ENCODE measurements at regions not wholly inside any gene's neighbourhood (a gene's known extent, or its start where the extent isn't known, plus 50 kb on each side); places are given as distances from the start of the nearest gene placed in this dataset.

DNA sequence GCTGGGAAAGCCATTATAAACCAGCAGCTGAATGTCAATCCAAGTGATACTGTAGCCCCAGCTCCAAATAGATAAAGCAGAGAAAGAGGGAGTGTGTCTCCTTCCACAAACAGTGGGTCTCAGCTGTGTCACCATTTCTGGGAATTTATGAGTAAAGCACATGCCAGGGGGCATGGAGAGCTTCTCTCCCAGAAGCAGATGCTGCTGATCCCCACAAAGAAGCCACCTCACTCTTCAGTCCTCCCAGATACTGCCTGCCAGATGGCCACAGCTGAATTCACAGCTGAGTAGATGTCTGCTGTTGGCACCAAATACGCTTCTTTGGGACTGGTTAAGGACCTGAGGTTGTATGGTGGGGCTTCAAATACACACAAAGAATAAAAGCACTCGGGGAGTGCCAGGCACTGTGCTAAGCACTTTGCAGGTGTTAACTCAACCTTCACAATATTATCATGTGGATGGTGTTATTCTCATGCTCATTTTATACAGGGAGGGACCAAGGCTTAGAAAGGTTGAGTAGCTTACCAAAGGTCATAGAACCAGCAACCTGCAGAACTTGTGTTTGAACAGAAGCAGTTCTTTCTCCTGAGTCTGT is 298.3 kb downstream of the CDH11 start:
- DNase-seq: peak; percentile 86 to 95

DNA sequence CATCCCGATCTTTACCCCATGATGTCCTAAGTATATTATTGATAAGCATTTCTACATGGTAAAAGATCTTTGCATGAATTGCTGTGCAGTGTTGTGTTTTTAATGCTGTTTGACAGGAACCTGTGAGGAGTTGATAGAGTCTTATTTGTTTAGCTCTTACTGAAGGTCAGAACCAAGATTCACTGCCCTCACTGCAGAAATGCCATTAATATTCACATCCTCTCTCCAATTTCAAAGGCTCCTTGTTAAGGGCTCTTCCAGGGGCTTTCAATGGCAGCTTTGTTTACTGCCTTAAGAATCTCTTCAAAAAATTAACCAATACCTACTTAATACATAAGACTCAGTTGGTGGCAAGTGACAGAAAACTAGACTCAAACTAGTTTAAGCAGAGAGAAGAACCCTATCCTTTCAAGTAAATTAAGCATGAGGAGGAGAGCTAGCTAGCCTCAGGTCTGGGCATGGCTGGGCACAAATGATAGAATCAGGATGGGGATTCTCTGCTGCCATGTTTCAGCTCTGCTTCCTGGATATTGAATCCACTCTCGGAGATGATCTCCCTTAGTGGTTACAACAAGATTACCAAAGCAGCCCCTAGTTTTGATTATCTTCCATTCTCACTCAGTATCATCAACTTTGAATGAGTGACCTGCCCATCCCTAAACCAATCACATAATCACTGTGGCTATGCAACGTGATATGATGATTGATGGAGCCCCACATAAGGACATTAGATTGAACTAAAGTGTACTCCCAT is 311.8 kb downstream of the CDH11 start:
- peak in 1 of 2 experiments; percentile 41 for DNase-seq

DNA sequence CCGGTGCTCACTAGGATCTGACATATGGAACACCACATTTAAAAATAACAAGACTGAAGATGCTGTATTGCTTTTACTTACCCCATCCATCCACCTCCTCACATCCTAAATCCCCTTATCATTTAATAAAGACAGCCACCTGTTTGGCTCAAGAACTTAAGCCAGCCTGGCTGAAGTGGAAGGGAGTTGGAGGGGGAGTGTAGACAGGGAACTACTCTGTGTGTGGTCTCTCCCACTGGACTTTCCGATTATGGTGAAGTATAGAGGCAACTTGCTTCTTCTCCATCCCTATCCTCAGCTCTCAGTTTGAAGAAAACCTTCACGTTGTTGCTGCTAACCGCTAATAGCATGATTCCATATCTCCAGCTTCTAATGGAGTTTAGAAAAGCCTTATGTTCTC is 313.4 kb downstream of the CDH11 start:
- peak; percentile 82 to 94 for DNase-seq

DNA sequence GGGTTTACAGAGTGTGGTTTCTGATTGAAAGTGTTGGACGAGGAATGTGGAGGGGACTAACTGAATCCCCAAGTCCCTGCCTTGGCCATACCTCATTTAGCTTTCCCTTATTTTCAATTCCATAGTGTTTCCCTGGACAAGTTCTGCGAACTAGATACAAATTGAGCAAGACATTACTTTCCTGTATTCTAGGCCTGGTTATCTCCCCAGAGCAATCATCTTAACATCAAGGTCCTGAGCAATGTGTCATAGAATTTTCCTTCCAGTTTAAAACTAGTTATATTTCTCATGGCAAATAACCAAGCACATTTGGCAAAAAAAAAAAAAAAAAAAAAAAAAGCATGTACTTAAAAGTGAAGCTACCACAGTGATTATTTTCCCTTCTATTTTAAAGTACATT is 330.1 kb downstream of the CDH11 start:
- no peak for DNase-seq

DNA sequence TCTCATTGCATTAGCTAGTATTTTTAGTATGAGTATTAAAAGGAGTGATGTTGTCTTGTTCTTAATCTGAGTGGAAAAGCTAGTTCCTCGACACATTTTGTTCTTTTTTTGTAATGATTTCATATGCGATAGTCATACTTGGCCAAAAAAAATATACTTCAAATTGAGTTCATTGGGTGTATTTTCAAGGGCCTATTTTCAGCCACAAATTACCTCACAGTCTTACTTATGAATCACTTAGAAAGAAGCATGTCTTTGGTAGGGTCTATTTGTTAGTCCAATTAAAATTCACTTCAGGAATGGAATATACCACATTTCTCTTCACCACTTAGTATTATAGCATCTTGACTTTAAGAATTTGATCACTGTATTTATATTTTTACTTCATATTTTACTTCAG is 337.2 kb downstream of the CDH11 start:
- DNase-seq: no peak

DNA sequence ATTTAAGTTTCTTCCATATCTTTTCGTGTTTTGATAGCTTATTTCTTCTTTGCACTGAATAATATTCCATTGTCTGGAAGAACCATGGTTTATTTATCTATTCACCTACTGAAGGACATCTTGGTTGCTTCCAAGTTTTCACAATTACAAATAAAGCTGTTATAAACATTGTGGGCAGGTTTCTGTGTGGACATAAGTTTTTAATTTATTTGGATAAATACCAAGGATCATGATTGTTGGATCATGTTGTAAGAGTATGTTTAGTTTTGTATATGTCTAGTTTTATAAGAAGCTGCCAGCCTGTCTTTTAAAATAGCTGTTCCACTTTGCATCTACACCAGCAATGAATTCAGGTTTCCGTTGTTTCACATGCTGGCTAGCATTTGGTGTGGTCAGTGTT is 339.4 kb downstream of the CDH11 start:
- no peak for DNase-seq

DNA sequence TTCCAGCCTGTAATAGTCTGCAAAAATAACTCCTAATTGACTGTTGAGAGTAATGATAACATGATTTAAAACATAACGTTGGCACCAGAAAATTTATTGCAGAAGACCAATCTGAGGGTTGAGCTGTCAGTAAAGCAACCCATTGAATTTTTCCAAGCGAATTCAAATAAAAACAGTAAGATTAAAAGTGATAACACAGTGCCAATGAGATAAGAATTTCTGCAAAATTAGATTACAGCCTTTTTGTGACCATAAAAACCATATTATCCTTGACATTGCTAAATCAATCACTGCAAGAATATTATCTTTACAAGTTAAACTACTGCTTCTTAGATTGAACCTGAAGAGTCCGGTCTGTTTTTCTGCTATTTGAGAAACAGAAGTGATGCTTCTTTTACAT is 341.4 kb downstream of the CDH11 start:
- DNase-seq: no peak

DNA sequence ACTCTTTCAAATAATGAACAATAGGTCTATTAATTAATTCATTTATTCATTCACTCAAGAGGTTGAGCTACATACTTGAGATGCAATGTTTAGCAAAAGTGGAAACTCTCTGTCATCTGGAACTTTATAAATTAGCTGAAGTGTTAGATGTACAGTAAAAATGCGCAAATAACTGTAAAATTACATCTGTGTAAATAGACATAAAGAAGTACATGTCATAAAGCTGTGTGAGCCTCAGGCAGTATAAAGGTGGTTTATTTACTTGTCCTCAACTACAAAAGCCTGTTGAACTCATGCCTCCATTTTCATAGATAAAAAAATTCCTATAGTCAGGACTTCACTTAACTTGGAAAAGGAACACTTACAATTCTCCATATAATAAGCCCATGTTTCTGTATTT is 343.1 kb downstream of the CDH11 start:
- no peak for DNase-seq

DNA sequence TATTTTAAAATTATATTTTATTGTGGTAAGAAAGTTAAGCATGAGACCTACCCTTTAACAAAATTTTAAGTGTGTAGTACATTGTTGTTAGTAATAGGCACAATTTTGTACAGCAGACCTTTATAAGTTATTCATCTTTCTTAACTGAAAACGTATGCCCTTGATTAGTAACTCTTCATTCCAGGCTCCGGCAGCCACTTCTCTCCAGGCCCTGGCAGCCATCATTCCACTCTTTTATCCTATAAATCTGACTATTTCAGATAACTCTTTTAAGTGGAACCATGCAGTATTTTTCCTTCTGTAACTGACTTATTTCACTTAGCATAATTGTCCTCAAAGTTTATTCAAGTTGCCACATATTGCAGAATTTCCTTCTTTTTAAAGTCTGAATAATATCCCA is 348.2 kb downstream of the CDH11 start:
- no peak for DNase-seq

DNA sequence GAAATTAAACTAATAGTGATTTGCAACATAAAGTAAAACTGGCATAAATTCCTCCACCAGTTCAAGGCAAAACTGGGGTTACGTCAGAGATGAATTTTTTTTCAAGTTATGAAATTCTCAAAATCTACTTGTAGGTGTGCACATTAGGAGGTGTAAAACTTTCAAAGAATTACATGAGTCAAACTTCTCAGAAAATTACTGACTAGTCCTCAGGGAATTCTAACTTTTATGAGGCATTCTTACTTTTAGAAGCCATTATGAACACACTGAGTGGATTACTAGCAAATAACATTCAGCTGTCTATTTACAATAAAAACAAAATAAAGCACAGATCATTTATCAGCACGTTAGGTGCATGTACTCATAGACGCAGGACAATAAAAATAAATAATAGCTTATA is 348.7 kb downstream of the CDH11 start:
- no peak for DNase-seq

DNA sequence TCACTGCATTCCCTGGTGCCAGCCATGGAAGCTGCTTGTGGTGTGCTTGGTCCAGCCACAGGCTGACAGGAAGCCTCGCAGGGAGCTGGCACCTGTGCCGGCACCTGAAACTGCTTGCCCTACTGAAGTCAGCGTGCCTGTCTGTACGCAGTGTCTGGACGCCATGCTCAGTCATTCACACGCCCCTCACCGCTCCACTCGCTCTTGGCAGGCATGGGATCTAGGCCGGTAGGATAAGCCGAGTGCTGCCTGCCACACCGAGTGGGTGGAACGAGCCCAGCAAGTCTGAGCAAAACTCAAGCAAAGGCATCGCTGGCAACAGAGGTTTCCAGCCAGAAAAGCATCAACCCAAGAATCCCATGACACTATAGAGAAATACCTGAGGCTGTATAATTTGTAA is 350.6 kb downstream of the CDH11 start:
- DNase-seq: no peak

DNA sequence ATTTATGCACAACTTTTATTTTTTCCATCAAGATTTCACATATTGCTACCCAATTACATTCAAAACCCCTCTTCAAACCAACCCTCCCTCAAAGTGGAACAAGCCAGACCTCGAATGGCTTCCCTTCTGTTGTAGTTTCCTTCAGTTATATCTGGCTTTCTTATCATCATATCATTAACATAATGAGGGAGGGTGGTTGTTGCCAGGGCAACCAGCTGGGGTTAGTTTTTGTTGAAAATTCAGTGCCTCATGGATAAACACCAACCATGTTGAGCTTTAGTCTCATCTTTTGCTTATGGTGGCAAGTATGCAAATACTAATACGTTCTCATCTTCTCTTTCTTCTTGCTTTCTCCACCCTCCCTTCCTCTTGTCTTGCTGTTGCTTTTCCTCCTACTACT is 359.7 kb downstream of the CDH11 start:
- DNase-seq: no peak

DNA sequence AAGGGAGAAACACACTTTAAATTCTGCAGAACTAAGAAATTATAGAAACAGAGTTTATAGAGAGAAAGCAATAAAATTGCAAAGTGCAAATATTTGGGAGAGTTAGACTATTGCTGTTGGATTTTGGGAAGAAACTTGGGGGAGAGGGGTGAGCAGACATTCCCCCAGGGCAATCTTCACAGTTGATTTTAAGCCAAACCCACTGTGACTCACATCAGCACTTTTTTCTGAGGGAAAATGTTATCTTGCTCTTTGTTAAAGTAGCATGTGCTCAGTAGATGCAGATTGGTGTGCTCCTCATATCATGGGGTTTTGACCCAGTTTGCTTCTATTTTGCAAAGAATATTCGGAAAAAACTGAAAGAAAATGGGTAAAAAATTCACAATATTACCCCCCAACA is 367.6 kb downstream of the CDH11 start:
- no peak for DNase-seq

DNA sequence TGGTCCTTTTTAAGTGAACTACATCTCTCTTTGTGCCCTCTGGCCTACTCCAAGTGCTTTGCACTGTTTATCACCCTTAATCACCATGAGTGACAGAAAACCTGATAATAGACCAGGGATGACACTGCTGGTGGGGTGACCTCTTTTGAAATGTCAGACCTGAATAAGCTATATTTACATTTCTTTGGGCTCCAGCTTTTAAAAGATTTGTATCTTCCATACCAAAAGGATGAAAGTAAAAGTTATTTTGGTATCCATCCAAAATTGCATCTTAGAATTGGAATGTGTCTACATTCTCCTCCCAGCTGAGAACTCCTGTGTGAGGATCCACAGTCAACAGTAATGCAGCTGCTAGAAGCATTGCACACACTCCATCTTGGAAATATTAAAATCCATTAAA is 370.0 kb downstream of the CDH11 start:
- DNase-seq: no peak

DNA sequence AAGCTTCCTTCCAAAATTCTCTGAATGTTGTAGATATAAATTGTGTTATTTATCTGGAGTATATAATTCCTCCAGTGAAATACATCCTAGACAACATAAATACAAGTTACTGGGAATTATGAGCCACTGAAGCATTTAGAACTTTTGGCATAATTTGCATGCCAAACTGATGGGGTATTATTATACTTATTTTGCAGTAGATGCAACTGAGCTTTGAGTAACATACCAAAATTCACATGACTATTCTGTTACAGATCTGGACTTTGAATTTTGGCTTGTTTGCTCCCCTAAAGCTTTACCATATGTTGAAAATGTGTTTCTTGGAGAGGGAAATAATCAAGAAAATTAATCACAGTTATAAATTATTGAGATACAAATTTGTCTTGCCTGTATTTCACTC is 372.5 kb downstream of the CDH11 start:
- no peak for DNase-seq

DNA sequence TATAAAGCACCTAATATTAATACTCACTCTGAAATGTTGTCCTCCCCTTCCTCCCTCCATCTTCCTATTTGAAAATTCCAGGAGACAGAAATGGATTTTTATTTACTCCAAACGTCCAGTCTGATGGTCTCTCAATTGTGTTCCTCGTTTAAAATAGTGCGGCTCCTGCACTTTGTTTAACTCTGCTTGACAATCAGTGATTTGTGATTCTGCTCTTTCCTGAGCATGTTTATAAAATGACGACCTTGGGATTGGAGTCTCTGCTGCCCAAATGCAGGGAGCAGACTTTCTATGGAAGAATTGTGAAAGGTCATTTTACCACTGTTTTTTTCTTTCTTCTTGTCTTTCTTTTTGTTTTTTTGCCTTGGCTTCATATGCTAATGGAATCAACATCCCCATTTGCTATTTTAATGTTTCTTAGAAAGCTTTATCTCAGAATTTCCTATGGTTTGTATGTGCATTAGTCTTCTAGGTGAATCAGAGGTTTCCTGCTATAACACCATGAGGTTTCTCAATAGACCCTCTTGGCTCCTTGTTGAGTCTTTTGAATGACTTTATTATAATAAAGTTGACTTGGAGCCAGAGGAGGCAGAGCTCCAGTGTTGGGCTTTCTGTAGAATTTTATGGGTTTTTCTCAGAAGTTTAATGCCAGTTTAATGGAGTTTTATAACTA is 376.5 kb downstream of the CDH11 start:
- DNase-seq: no peak

DNA sequence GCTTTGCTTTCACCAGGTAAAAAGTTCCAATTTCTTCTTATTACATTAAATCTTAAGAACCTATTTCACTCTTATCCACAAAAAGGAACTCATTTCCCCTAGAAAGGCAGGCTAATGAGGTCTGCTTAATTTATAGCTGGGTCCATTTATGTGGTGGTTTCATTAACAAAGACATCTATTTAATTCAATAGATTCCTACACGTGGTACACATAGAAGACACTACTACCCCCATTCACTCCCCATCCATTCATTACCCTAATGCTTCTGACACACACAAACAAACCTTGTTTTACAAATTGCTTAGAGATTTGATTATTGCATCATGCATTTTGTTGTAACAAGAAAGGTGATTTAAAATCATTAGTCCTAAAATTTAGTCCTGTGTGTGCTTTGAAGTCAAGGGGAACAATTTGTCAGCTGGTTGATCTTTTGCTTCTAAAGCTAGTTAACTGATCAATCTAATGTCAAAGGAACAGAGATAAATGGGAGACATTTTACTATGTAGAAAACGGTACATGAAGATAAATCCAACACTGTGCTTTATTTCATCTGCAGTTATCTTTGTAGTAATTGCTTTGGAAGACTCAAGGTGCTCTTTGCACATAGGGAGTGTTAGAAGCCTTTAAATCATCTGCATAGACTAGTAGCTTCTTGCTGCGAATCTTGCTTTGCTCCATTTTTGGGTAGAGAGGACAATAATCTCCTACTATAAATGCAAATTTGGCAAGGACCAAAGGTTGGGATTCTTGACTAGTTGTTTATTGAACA is 379.2 kb downstream of the CDH11 start:
- no peak for DNase-seq

DNA sequence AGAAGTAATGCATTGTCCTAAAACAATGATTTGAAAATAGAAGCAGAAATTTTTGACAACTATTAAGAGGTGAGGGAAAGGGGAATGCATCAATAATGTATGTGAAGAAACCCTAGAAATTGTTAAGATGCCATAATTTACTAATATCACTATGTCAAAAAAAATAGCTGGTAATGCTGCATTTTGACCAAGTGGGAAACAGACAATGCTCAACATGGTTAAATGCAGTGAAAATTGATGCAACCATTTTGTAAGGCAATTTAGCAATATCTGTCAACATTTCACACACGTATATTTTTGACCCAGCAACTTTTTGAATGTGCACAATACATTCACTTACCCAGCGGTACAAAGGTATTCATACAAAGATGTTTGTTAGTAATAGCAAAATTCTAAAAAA is 381.6 kb downstream of the CDH11 start:
- no peak for DNase-seq

DNA sequence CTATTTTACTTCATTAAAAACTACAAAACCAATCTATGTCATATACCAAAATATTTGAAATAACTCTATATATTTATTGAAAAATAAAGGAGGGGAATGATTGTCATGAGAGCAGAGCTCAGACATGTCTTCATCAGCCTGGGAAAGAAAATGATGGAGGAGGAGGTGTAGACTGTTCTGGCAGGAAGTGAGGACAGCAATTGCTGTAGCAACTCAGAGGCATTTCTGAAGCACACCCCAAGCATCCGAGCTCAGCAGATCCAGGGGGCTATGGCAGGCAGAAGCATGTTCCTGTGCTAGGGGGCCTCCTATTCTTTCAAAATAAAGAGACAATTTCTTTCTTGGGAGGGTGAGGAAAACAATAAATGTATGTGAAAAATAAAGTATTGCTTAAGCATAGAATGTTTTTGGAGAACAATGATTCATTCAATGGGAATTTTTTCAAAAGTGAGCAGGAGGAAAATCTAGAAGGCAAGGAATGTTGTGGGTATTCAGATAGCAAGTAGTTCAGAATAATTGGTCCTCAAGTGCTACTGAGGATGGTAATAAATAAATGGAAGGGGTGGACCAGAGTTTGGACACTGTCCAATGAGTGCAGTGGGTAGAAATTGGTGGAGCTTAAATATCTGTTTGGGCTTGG is 383.4 kb downstream of the CDH11 start:
- no peak for DNase-seq

DNA sequence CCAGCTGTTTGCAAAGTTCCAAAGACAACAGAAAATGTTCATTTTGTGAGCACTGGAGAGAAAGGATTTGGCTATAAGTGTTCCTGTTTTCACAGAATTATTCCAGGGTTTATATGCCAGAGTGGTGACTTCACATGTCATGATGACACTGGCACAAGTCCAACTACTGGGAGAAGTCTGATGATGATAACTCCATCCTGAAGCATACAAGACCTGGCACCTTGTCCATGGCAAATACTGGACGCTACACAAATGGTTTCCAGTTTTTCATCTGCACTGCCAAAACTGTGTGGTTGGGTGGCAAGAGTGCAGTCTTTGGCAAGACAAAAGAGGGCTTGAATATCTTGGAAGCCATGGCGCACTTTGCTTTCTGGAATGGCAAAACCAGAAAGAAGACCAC is 385.0 kb downstream of the CDH11 start:
- no peak for DNase-seq

DNA sequence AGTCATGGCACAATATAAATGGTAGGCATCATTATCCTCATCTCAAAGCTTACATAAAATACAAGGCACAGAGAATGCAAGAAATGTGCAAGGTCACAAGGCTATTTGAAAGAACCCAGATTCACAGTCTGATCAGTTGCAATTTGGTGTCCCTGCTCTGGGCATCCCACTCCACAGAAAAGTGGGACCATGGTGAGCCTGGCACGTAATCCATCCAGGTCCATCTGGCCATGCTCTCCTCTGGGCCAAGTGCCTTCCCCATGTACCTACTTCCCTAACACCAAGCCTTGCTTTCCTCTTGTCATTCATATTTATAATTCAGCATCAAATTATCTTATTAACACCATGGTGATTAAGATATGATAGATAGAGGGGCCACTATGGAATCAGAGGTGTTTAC is 390.0 kb downstream of the CDH11 start:
- DNase-seq: no peak

DNA sequence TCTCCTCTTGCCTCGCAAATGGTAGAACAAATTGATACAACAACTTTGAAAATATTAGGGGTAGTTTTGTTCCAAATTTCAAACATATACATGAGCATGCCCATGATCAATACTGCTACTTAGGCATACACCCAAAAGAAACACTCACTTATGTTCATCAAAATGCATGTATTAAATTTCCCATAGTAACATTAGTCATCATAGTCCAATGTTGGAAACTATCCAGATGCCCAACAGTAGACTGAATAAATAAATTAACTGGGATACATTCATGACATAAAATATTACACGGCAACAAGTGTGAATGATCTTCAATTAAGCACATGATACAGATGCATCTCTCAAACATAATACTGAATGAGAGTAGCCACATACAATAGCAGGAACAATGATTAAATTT is 391.6 kb downstream of the CDH11 start:
- DNase-seq: no peak

DNA sequence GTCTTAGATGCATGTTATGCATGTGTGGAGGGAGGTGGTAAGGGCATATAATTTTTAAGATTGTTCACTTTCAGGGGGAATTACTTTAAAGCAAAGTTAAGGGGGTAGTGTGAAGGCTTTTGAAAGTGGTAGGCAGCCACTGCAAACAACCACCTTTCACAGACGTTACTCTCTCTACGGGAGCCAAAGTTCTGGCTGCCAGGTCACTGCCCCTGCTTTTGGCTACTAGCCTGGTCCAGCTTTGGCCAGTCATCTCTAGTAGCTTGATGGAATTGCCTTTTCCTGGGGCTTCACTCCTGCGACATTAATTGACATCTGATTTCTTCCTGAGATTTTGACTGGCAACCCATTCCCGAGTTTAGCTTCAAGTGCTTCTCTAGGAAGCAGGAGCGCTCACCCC is 397.5 kb downstream of the CDH11 start:
- no peak for DNase-seq
